NCI-H2227 (cell line): ENCODE measurements at regions not wholly inside any gene's neighbourhood (a gene's known extent, or its start where the extent isn't known, plus 50 kb on each side); places are given as distances from the start of the nearest gene placed in this dataset.

Source experiments
- DNase-seq: peaks from one replicate; lab custom pipeline; 2025; ENCODE audit not compliant: unreplicated experiment; lab: John Stamatoyannopoulos, UW

DNA sequence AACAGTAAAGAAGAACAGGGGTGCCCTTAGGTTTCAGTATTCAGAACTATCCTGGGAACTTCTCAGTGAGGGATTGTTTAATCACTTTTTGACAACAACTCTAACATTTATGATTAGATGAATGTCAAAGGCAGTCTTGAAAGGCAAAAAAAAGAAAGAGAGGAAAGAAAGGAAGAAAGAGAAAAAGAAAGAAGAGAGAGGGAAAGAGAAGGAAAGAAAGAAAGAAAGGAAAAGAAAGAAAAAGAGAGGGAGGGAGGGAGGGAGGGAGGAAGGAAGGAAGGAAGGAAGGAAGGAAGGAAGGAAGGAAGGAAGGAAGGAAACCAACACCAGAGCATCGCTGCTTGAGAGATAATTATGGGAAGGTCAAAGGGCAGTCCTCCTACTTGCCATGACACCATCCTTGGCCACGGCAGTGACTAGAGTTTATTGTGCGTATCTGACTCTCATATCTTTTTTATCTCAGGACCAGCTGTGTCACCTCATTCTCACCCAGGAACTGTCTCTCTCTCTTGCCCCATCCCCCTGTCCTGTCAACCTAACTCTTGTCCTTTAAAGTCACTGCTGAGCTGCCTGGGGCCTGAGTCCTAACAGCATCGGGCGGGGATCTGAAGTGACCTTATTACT, 96.8 kb upstream of the ATXN1 start:
- DNase-seq = no peak

DNA sequence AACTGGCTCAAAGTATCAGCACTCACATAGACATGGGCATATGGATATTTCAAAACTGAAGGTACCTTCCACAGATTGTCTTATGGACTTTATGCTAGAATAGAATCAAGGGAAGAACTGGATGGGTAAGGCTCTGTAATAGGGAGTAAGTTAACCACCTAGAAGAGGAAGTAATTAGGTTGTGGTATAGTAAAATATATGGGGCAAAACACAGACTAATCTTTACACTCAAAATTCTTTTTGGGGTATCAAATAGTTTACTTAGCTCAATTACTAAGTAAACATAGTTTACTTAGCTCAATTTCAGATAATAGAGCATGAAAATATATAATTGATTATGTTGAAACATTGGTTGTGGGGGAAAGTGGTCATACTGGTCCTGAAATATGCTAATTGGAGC, 94.2 kb upstream of the ATXN1 start:
- no peak for DNase-seq

DNA sequence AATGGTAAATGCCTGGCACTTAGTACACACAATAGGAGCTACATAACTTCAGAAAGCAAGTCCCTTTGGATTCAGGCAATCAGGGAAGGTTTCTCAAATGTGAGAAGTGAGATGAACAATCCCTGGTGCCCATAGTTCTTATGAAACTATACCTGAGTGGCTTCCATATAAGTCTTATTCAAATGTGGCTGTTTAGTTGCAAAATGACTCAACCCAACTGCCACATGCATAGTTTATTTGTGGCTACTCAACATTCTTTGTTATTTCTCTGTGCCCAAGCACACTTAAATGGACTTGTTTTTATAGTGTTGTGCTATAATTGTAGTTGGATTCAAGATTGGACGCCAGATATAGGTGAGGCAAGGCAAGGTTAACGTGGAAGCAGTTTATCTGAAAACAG, 93.7 kb upstream of the ATXN1 start:
- no peak for DNase-seq

DNA sequence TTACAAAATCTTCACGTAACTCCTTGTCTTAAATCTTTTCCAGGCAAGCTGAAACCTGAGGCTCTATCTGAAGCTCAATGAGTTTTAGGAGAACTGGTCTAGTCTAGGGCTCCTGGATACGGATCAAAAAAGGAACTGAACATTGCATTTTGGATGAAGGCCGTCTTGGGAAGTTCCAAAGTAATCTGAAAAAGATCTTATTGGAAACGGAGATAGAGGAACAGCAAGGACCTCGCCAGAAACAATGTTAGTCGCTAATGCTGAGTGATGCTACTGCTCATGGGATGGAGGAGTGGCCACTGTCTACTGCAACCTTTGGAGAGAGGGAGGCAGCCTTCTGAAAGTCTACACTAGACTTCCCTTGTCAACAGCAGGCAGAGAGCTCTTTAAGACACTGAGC, 91.4 kb upstream of the ATXN1 start:
- no peak for DNase-seq

DNA sequence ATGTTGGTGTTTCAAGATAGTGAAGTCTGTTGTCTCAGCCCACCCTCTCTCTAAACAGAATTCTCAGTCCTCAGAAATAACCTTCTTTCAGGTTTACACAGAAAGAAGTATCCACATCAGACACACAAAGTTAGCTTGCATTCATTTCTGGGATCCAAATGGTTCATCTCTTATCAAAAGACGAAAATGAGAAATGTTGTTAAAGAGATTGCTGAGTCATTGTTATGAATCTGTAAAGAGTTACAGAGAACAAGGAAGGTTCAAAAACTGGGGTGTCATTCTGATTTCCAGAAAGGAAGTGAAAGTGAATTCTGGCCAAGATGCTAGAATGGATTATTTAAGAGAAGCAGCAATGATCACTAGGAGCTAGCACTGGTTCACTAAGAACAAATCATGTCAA, 90.5 kb upstream of the ATXN1 start:
- no peak for DNase-seq

DNA sequence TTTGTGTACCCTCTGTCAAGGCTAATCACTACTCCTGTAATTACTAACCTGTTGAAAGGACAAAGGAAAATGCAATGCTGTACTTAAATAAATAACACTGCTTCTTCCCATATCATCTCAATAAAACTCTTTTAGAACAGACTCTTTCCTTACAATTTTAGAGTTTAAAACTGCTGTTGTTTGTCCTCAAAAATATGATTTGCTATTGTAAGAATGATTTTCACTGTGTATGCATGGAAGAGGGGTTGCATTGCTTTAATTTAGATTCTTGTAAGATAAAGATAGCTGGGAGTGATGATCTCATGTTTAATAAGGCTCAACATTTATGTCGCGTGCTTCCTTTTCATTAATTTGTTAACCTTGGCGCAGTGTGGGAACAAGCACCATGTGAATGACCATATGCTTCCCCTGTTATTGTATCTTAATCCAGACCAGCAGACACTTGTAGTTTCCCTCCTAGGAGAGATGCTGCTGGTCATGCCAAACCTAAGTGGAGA, 89.8 kb upstream of the ATXN1 start:
- DNase-seq = no peak

DNA sequence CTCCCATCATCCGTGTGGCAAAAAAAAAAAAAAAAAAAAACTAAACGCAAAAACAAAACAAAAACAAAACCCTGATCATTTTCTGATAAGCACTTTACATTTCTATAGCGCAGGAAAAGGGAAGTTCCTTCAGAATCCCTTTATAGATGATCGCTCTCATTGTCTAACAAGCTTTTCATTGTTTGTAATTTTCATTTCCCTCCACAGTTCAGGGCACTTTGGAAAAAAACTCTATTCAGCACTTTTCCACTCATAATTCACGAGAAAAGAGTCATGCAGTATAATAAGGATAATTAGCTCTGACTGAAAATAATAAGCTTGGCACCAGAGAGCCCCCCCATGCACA, 89.4 kb upstream of the ATXN1 start:
- DNase-seq = no peak

DNA sequence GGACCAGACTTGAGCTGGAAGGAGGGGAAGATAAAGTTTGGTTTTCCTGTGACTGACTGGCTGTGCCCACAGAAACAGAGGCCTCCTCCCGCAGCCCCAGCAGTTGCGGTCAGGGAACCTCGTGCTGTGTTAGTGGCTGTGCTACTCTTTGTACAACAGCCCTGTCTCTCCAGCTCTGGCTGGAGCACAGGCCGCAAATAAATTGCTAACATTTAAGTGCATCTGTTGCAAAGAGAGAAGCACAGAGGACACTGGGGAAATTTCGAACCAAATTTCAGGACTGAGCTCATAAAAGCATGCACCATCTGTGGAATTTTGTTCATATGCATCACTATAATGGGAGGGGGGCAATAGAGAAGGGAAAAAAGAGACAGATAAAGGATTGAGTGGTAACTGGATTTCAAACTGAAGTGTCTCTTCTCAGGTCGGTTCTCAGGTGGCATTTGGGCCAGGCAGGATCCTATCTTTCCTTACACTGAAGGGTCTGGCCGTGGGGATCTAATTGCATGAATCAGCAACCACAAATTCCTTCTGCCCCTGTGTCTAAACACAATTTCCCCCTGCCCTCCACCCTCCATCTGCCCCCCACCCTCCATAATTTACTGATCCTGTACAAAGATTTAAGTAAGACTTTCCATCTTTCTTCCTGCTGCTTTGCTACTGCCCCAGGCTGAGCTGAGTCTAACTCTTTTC, 88.9 kb upstream of the ATXN1 start:
- no peak for DNase-seq

DNA sequence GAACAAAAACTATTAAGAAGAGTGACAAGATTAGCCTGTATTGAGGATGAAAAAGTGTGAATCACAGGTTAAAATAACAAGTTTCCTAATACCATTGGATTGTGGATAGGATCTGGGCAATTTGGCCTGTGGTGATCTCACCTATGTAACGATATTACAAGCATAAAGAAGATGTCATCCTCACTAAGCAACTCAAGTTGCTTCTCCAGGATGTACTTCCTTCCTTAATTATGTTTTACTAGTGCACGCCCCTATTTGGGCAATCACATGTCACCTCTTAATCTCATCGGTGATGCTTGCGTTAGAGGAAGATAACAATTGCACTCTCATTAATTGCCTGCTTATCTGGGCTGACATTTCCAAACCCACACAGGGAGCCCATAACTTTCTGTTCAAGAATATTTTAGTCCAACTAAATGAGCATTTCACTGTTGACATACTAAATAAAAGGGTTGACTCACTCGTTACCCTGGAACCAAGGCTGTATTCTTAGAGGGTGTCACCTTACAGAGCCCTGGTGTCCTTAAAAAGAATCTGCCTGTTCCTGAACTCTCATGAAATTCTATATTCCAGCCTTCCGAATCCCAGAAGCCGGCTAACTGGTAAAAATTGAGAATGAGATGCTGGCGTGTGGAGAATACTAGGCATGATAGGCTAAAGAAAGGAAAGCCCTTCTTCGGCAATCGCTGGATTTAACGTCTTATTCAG, 88.2 kb upstream of the ATXN1 start:
- no peak for DNase-seq

DNA sequence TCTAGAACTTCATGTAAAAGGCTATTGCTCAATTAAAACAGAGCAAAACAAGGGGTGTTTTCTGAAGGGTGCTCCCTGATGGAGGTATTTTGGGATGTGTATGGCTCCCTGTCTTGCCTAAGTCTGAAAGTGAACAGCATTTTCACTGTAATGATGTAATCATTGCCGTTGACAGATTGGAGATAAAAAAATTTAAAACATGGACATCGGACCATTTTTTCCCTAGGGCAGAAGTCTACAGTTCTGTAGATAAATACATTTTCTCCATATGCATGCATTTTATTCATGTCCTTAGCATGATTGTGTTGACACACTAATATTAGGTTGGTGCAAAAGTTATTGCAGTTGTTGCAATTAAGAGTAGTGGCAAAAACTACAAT, 85.1 kb upstream of the ATXN1 start:
- DNase-seq = no peak

DNA sequence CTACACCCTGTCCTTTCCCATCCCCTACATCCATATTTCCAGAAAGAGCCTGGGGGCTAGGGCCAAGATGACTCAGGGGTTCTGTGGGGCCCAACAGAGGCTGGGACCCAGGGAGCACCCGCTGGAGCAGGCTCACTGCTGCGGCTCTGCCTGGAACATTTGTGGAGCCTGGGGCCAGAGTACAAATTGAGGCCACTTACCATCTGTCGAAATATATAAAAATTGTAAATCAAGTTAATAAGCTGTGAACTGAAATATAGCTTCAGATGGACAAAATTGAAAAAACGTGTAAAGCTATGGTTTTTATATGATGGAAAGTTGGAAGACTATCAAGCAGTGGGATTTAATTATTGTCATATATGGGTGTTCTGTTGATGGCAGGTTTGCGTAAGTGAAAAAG, 82.9 kb upstream of the ATXN1 start:
- DNase-seq = no peak

DNA sequence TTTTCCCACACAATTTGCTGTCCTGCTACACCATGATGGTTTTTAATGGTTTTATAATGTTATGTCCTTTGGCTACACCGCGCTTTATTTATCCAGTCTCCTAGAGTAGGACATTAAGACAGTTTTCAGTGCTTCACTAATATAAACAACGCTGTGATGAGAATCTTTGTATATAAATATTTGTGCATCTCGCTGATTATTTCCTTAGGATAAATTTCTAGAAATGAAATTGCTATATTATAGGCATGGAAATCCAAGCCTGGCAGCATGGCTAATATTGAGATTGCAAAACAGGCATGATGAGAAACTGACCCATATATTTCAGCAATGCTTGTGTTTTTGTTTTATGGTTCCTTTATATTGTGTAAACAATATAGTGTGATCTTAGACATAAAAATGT, 81.4 kb upstream of the ATXN1 start:
- DNase-seq = no peak

DNA sequence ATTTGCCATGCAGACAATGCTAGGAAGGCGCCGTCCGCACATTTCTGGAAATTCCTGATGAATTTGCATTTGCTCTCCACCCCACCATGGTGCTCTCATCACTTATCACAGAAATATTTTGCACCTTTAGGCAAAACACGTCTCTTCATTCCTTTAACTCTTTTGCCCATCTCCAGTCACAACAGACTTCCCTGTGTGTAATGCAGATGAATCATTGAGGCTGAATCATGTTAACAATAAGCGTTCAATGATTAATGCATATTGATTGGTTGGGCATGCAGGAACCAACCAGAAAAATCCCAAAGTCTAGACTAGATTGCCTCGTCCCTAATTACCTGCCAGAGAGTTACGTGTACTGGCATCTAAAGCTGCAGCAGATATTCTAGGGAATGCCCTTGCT, 80.0 kb upstream of the ATXN1 start:
- no peak for DNase-seq

DNA sequence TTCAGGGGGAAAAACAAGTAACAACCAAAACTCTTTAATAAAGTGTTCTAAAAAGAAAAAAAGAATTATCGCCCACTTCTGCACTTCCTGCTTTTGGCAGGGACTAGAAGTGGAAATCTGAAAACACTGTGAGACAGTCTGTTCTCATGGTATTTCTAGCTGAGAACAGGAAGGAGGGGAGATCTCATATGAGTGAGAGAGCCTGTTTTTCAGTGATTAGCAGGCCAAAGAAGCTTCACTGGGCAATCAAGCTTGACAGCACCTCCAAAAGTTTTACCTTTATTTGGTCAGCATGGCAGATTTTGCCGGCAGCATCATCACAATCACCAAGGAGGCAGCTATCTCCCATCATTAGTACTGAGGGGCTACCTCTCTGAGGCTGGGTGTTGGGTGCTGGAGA, 79.5 kb upstream of the ATXN1 start:
- no peak for DNase-seq

DNA sequence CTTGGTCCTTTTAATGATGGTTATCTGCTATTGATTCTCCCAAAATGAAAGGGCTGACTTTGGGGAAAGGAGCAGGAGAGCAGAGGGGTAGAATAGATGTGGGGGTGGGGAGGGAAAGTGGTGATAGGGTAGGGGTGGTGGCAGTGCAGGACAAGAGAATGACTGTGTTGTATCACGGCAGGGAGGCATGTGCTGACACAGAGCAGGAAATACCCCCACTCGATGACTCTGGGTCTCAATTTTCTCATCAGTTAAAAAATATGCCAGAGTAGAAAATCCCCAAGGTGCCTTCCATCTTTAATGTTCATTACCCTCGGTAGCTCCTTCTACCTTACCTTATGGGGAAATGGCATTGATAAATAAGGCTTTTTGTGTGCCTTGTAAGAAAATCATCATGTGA, 79.0 kb upstream of the ATXN1 start:
- no peak for DNase-seq

DNA sequence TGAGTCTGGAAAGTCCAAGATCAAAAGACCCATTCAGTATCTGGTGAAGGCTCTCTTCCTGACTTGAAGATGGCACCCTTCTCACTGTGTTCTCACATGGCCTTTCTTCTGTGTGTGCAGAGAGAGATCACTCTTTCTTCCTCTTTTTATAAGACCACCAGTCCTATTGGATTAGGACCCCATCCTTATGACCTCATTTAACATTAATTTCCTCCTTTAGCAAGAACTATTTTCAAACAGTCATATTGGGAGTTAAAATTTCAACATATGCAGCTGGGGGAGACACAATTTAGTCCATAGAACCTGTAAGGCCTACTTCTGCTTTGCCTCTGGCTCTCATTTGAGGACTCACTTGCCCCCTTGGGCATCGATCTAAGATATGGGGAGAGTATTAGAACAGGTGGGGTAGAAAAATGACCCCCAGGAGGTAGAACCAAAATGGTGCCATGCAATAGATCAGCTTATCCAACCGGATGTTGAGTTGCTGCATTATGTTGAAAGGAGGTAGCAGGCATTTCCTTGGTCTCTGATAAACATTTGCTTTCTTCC, 78.4 kb upstream of the ATXN1 start:
- DNase-seq = no peak

DNA sequence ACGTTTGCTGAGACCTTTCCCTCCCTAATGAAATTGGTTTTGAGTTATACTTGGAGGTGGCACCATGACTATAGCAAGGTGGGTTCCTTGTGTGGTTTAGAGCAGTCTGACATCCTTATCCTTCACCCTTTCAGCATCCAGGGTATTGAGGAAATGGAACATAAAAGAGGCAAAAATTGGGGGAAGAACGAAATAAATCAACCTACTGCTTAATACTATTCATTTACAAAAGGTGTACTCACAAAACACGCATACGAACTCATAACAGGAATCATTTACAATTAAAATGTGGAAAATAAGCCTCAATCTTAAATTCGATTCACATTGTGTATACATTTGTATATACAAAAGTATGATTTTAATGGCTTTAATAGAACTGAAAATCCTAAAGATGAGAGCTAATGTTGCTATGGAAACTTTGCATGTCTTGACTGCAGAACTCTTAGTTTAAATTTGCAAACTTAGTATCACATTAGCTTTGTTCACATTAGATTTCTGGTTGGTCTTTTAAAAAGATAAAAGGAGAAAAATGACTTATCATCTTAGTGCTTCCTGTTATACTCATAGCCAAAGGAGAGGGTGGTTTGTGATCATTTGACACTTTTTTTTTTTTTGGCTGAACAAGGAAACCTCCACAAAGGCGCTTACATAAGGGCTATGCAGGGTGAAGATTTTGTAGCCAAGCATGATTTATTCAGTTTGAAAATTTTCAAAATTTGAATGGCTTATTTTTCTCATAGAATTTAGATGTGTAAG, 76.1 kb upstream of the ATXN1 start:
- no peak for DNase-seq

DNA sequence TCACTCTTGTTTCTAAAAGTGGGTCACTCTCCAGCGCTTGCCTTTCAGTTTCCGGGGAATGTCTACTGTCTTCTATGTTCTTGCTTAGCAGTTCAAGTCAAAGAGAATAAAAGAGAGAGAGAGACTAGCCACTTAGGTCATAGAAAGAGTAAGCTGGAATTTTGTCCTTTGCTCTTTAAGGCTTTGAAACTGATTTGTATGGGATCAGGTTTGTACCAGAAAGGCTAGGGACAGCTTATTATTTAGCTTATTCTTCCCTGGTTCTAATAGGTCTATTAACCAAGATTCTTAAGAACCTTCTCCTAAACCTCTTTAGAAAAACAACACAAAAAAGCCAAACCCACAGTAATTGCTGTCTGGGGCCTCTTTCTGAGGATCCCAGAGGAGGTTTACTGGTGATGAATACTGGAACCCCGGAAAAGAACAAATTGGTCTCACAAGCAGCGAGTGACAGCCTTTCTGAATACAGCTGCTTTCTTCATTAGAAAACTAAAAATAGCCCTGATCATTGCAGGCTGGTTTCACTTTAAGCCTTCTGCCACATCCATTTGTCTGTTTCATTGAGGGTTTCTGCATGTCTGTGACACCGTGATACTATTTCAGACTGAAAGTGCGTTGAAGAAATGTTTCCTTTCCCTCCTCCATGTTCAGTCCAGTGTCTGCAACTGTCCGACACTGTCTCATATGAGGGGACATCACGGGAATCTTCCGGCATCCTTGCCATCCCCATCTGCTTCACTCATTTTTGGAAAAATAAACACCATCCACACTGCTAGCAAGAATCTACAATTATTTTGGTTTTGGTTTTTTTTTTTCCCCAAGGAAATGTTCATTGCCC, 75.1 kb upstream of the ATXN1 start:
- no peak for DNase-seq

DNA sequence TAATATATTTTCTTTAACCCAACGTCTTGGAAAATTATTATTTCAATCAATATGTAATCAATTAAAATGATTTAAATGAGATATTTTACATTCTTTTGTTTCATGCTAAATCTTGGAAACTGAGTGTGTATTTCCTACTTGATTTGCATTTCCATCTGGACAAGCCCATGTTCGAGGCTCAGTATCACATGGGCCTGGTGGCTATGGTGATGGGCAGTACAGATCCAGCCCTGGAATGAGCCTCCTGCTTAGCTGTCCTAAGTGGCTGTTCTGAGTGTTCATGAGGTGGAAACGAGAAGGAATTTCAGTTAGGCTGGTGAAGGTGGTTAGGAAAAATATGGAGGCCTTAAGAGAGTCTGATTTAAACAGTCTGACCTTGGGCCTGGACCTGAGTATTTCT, 73.0 kb upstream of the ATXN1 start:
- no peak for DNase-seq

DNA sequence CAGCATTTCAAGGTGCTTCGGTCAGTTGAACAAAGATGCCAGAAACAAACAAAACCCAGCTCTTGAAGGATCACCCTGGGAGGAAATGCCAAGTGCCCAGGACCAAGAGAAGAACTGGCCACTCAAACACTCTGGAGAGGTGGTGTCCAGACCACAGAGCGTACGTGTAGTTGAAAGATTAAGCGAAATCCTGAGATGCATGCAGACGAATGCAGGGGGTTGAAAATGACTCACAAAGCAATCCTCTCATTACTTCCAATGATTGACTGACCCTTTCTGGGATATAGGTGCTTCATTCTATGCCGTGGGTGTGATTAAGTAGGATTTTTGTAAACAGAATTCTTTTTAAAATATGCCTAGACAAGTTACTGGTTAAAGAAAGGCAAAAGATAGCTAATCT, 71.5 kb upstream of the ATXN1 start:
- no peak for DNase-seq
